Right ventricle myocardium inferior (tissue), 1 donor: ENCODE measurements at regions not wholly inside any gene's neighbourhood (a gene's known extent, or its start where the extent isn't known, plus 50 kb on each side); places are given as distances from the start of the nearest gene placed in this dataset.

Experiments used
- ATAC-seq: fragments of 200-7000 bp; cut with Tn5 transposase; one replicate; pipeline ENCODE4 v1.9.1; 2020; ENCODE audit warnings: mild to moderate bottlenecking, moderate library complexity
- DNase-seq: peaks from one replicate; pipeline ENCODE4 v3.0.0; 2021; ENCODE audit errors: missing footprints
- intact Hi-C: fragments of 100-400 bp; cut with DNase I; formaldehyde crosslinking; loops from one replicate; pipeline ENCODE4 v1.11.0; 2022
- donor health status: DM: no; HTN: yes; CAD: no; lungs with severe emphysema.

GRCh38 chr18:22556222-22557167 is 138.8 kb upstream of the CTAGE1 start:
- peak; percentile 86 for DNase-seq
- intact Hi-C loops: no loop called here
- peak; percentile 53 for ATAC-seq

- DNase-seq (no peak), ATAC-seq (no peak)
- intact Hi-C loops: no loop called here
Observed at GRCh38 chr18:22557168-22557941, 139.6 kb upstream of the CTAGE1 start.

- ATAC-seq (peak; percentile 57), DNase-seq (peak; percentile 77)
- intact Hi-C loops: loop anchor here (1.0 kb wide), 1 partner anchor 93 kb away; no protein-coding TSS in a partner anchor
Observed at GRCh38 chr18:22558945-22559385, 141.2 kb upstream of the CTAGE1 start.

GRCh38 chr18:22559414-22560274 is 141.9 kb upstream of the CTAGE1 start:
- intact Hi-C loops: loop anchor here (1.0 to 10.0 kb wide), 7 partner anchors 88 to 662 kb away; no protein-coding TSS in a partner anchor

DNA sequence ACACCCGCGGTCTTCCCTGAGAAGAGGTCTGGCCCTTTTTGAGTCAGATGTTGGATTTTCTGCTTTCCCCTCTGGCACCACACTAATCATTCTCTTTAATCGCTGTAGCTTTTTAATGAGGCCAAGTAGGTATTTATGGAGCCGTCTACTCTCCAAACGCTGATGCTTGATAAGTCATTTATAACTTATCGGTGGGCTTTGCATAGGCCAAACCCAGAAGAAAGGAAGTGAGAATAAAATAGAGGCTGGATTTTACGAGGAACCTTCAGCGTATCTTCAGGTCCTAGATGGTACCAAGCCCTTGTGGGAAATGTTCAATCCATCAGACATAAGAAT is 142.5 kb upstream of the CTAGE1 start:
- intact Hi-C loops: loop anchor here (1.0 to 10.0 kb wide), 6 partner anchors 89 to 663 kb away; no protein-coding TSS in a partner anchor
- no peak for DNase-seq
- ATAC-seq: no peak

More at GRCh38 chr18:22559414-22560274, 141.9 kb upstream of the CTAGE1 start:
- DNase-seq (peak; percentile 87), ATAC-seq (peak; percentile 84)

DNA sequence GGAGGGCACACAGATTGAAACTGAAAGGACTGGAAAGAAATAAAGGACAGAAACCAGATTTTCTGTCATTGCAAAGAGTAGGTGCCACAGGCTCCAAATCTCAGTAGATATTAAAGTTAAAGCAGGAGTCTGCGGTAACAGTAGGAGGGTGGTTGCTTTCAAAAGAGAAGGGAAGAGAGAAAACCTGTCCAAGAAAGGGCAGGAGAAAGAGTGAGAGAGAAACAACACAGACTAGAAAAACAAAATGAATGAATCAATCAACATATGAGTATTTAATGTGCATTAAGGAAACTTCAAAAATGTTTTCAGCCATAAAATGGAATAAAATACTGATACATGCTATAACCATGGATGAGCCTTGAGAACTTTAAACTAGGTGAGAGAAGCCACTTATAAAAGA is 143.1 kb upstream of the CTAGE1 start:
- no peak for DNase-seq
- intact Hi-C loops: loop anchor here (1.0 to 10.0 kb wide), 6 partner anchors 89 to 663 kb away; no protein-coding TSS in a partner anchor
- ATAC-seq: no peak

DNA sequence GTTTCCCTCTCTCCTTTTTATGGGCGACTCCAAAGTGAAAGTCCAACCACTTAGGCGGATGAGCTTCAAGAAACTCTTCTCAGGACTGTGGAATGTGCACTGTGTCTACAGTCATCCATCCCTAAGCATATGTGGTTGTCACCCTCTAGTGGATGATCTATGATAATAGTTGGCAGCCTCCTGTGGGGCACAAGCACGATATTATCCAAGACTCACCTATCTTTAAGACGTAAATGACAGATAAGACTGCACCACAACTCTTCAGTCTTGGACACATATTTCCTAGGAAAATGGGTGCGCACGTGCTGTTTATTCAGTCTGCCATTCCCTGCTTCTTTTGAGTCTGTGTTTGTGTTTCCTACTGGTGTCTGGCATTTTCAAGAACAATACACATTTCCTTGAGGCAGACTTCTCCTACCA is 145.5 kb upstream of the CTAGE1 start:
- intact Hi-C loops: loop anchor here (2.0 to 10.0 kb wide), 7 partner anchors 142 to 666 kb away; no protein-coding TSS in a partner anchor
- ATAC-seq: peak; percentile 76
- DNase-seq: no peak

- intact Hi-C loops: loop anchor here (5.0 to 10.0 kb wide), 4 partner anchors 141 to 667 kb away; no protein-coding TSS in a partner anchor
- no peak for ATAC-seq
- no peak for DNase-seq
Observed at GRCh38 chr18:22564036-22564435, 146.3 kb upstream of the CTAGE1 start.

DNA sequence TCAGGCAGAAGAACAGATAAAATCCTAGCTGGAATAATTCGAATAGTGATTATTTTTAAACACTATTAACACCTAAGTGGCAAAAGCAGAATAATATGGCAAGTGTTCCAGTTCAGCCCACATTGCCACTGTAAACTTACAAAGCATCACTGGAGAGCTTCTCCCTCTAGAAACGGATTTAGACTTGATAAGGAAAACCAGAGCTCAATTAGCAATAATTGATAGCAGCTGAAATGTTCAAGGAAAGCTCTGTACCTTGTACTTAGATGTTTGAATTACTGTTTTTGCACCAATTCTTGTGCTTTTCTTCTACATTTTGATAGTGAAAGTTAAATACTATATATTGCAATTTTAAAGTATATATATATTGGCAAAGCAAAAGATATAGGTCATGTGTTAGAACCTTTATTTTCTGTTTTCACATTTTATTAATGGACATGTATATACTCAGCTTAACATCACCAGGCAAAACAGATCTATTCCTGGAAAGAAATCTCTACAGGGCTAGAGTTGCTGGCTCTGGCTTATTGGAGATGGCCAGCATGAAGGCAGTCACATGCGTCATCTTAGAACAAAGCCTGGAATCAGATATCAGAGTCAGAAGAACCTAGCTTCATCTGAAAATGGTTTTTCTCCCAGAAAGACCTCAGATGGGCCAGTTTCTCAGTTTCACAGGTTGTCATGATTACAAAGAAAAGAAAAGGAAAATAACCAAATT is 149.1 kb upstream of the CTAGE1 start:
- DNase-seq (no peak), ATAC-seq (no peak)
- intact Hi-C loops: loop anchor here (10.0 kb wide), 1 partner anchor 138 kb away; no protein-coding TSS in a partner anchor

GRCh38 chr18:22567794-22568193 is 150.1 kb upstream of the CTAGE1 start:
- ATAC-seq (no peak), DNase-seq (no peak)
- intact Hi-C loops: loop anchor here (10.0 kb wide), 1 partner anchor 137 kb away; no protein-coding TSS in a partner anchor

- no peak for DNase-seq
- intact Hi-C loops: no loop called here
- ATAC-seq: peak; percentile 23
Observed at GRCh38 chr18:22570492-22570891, 152.8 kb upstream of the CTAGE1 start.

GRCh38 chr18:22572341-22572740 is 154.6 kb upstream of the CTAGE1 start:
- ATAC-seq: no peak
- intact Hi-C loops: no loop called here
- DNase-seq: no peak

DNA sequence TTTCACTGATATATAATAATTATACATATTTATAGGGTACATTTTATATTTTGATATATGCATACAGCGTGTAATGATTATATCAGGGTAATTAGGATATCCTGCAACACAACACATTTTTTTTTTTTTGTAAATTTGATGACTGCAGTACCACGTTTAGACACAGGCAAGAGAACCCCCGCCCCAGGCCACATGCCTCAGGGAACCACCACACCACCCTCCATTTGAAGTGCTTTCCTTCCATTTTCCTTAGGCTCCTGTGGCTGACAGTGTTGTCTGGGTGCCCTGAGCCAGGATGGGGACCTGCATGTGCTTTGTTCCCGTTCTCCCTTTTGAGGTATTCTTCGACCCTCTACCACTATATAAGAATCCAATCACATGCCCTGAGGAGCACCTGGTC is 161.6 kb upstream of the CTAGE1 start:
- no peak for DNase-seq
- ATAC-seq: no peak
- intact Hi-C loops: no loop called here

- intact Hi-C loops: no loop called here
- DNase-seq (no peak), ATAC-seq (no peak)
Observed at GRCh38 chr18:22585333-22585732, 167.6 kb upstream of the CTAGE1 start.

GRCh38 chr18:22585821-22586220 is 168.1 kb upstream of the CTAGE1 start:
- no peak for DNase-seq
- no peak for ATAC-seq
- intact Hi-C loops: no loop called here

GRCh38 chr18:22591222-22591621 is 173.5 kb upstream of the CTAGE1 start:
- DNase-seq (no peak), ATAC-seq (no peak)
- intact Hi-C loops: no loop called here

DNA sequence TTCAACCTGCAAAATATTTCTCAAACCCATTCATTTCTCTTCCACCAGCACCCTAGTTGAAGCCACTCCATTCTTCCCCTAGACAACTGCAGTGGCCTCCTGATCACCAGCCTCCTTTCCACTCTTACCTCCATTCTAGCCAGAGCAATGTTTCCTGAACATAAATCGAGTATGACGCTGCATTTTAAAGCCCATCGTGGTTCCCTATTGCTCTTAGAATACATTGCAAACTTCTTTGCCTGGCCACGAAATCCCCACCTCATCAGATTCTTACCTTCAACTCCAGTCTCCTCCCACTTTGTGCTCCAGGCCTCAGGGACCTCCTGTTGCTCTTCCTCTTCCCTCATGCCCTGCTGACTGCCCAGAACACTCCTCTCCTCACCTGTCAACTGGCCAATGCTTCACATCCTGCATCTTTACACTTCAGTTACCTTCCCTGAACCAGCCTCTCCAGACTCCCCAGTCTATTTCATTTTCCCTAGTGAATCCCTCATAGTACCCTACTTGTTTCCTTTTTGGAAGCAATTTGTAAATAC is 176.5 kb upstream of the CTAGE1 start:
- no peak for DNase-seq
- ATAC-seq: no peak
- intact Hi-C loops: no loop called here
